Endodermal cell (in vitro differentiated cells): ENCODE measurements at regions not wholly inside any gene's neighbourhood (a gene's known extent, or its start where the extent isn't known, plus 50 kb on each side); places are given as distances from the start of the nearest gene placed in this dataset.

Source experiments
- DNase-seq: peaks from one replicate; pipeline ENCODE4 v3.0.0-alpha.2; 2017
- H3K27ac ChIP-seq: 2 replicates; pipeline ENCODE4 v1.5.1; 2013; ENCODE audit warnings: mild to moderate bottlenecking, low read depth, low read length, moderate library complexity
- H3K27me3 ChIP-seq: 2 replicates; pipeline ENCODE4 v1.6.1; 2013; ENCODE audit warnings: mild to moderate bottlenecking, low read length, moderate library complexity; ENCODE audit not compliant: insufficient read depth, control insufficient read depth, poor library complexity, severe bottlenecking
- H3K36me3 ChIP-seq: 2 replicates; pipeline ENCODE4 v1.7.0; 2013; ENCODE audit warnings: mild to moderate bottlenecking, low read length, moderate library complexity; ENCODE audit not compliant: control insufficient read depth, insufficient read depth
- H3K4me1 ChIP-seq: one replicate; pipeline ENCODE4 v1.7.0; 2013; ENCODE audit warnings: low read length; ENCODE audit not compliant: control insufficient read depth, insufficient read depth
- H3K4me3 ChIP-seq: 2 replicates; pipeline ENCODE4 v1.5.1; 2013; ENCODE audit warnings: mild to moderate bottlenecking, low read length, moderate library complexity
- H3K9ac ChIP-seq: 2 replicates; pipeline ENCODE4 v1.6.1; 2013; ENCODE audit warnings: mild to moderate bottlenecking, low read length, moderate library complexity; ENCODE audit not compliant: poor library complexity, severe bottlenecking; ENCODE audit errors: extremely low read depth
- H3K9me3 ChIP-seq: 2 replicates; pipeline ENCODE4 v1.6.1; 2013; ENCODE audit warnings: mild to moderate bottlenecking, low read length, moderate library complexity; ENCODE audit not compliant: control insufficient read depth
- H3K27ac Mint-ChIP-seq: 2 replicates; pipeline ENCODE4 v1.8.0; 2020; ENCODE audit warnings: mixed read lengths
- H3K27me3 Mint-ChIP-seq: 2 replicates; pipeline ENCODE4 v1.8.0; 2021; ENCODE audit warnings: mild to moderate bottlenecking, mixed read lengths; ENCODE audit not compliant: insufficient read depth
- H3K36me3 Mint-ChIP-seq: 2 replicates; pipeline ENCODE4 v1.8.0; 2020; ENCODE audit warnings: low read depth, mixed read lengths
- H3K4me1 Mint-ChIP-seq: 2 replicates; pipeline ENCODE4 v1.8.0; 2020; ENCODE audit warnings: mixed read lengths
- H3K4me3 Mint-ChIP-seq: 2 replicates; pipeline ENCODE4 v1.8.0; 2020; ENCODE audit warnings: mild to moderate bottlenecking, moderate library complexity, mixed read lengths
- H3K9me3 Mint-ChIP-seq: 2 replicates; pipeline ENCODE4 v1.8.0; 2020; ENCODE audit warnings: mild to moderate bottlenecking, mixed read lengths
- WGBS, 2 experiments: methylation state at CpG; one replicate each; pipeline versions ENCODE4 v1.1.5 to v1.1.7; 2013; ENCODE audit warnings: missing lambda C conversion rate in 2 of 2, mixed read lengths in 1 of 2; ENCODE audit not compliant: insufficient coverage in 1 of 2, insufficient read length in 1 of 2; 5-methylcytosine and 5-hydroxymethylcytosine counted together
- TF ChIP-seq, protein P1 (sequence below): fragments of 200-600 bp; sonication (generic); conservative IDR thresholded peaks from 2 replicates; pipeline ENCODE4 v1.5.0; 2021; ENCODE audit warnings: antibody characterized with exemption, mild to moderate bottlenecking

DNA sequence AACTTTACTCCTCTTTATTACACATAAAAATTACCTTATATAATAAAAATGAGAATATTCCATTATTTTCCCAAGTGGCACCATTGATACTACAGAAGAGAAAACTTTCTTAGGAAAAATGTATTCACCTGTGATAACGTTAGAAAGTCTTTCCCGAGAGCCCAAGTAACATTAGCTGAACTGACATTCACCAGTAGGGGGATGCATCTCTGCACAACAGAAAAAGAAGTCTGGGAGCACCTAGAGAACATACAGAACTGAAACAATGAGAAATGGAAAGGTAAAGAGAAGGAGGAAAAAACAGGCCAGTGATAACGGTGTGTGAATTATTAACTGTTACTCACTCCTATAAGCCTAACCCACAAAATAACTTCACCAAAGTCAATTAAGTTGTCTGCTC is 423.3 kb downstream of the CENPC start:
- no peaks in the 10 kb centered on the region for H3K36me3 ChIP-seq
- no peaks in the 10 kb centered on the region for H3K27me3 ChIP-seq
- no peak overlapping the region for H3K27ac Mint-ChIP-seq
- H3K9me3 Mint-ChIP-seq = peaks cover 4% of the 10 kb centered on the region
- H3K27ac ChIP-seq = no peak overlapping the region
- TF ChIP-seq, protein P1, sequence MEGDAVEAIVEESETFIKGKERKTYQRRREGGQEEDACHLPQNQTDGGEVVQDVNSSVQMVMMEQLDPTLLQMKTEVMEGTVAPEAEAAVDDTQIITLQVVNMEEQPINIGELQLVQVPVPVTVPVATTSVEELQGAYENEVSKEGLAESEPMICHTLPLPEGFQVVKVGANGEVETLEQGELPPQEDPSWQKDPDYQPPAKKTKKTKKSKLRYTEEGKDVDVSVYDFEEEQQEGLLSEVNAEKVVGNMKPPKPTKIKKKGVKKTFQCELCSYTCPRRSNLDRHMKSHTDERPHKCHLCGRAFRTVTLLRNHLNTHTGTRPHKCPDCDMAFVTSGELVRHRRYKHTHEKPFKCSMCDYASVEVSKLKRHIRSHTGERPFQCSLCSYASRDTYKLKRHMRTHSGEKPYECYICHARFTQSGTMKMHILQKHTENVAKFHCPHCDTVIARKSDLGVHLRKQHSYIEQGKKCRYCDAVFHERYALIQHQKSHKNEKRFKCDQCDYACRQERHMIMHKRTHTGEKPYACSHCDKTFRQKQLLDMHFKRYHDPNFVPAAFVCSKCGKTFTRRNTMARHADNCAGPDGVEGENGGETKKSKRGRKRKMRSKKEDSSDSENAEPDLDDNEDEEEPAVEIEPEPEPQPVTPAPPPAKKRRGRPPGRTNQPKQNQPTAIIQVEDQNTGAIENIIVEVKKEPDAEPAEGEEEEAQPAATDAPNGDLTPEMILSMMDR = peak; percentile 88
- peaks cover 7% of the 10 kb centered on the region for H3K9me3 ChIP-seq
- peak; percentile 52 for DNase-seq
- no peak overlapping the region for H3K4me3 ChIP-seq
- no peak overlapping the region for H3K4me3 Mint-ChIP-seq
- H3K4me1 ChIP-seq = no peaks in the 10 kb centered on the region
- WGBS, 2 experiments = 39 to 43% methylated on average over 2 of the region's 3 CpGs
- no peak overlapping the region for H3K9ac ChIP-seq
- H3K4me1 Mint-ChIP-seq = peaks cover 13% of the 10 kb centered on the region
- no peaks in the 10 kb centered on the region for H3K27me3 Mint-ChIP-seq
- H3K36me3 Mint-ChIP-seq = no peaks in the 10 kb centered on the region

DNA sequence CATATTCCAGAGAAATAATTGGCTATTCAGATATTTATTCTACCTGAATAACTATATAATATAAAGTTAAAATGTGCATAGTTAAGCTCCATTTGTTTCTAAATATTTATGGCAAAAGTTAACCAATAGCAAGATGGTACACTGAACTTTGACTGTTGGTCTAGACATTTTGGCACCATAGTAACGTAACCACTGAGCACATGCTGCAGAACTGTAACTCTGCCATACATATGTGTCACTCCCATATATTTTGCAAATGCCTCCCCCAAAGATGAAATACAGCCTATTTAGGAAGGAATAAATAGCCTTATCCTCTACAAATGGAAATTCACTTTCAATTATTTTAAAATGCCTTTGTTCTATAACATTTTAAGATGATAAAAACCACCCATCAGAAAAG is 424.9 kb downstream of the CENPC start:
- no peaks in the 10 kb centered on the region for H3K4me1 ChIP-seq
- Mint-ChIP-seq H3K27me3 (peaks cover 2% of the 10 kb centered on the region), H3K27ac (no peak overlapping the region), H3K4me1 (peaks cover 13% of the 10 kb centered on the region), H3K9me3 (peaks cover 4% of the 10 kb centered on the region), H3K36me3 (no peaks in the 10 kb centered on the region), H3K4me3 (no peak overlapping the region)
- H3K27ac ChIP-seq = no peak overlapping the region
- WGBS, 2 experiments = 100% methylated on average over 1 of the region's 1 CpG; no CpG with 5 or more reads in 1 of the 2 experiments
- peaks cover 7% of the 10 kb centered on the region for H3K9me3 ChIP-seq
- H3K27me3 ChIP-seq = no peaks in the 10 kb centered on the region
- H3K4me3 ChIP-seq = no peak overlapping the region
- no peaks in the 10 kb centered on the region for H3K36me3 ChIP-seq
- DNase-seq = no peak
- TF ChIP-seq, protein P1 = no peak
- H3K9ac ChIP-seq = no peak overlapping the region

DNA sequence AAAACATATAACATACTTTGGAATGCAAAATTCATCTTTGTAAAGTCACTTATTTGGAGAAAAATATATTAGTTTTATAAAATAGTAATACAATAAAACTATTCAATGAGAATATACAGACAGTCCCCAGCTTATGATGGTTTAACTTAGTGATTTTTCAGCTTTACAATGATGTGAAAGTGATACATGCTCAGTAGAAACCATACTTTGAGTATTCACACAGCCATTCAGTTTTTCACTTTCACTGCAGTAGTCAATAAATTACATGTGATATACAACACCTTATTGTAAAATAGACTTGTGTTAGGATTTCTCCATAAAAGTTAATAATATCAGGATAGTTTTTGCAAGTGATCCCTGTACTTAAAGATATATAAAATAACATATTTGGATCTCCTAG is 436.0 kb downstream of the CENPC start:
- Mint-ChIP-seq H3K4me1 (peaks cover under 1% of the 10 kb centered on the region), H3K36me3 (no peaks in the 10 kb centered on the region), H3K4me3 (no peak overlapping the region), H3K9me3 (no peaks in the 10 kb centered on the region), H3K27ac (no peak overlapping the region), H3K27me3 (no peaks in the 10 kb centered on the region)
- Histone ChIP-seq H3K4me3 (no peak overlapping the region), H3K9ac (no peak overlapping the region), H3K27ac (no peak overlapping the region), H3K36me3 (no peaks in the 10 kb centered on the region), H3K9me3 (no peaks in the 10 kb centered on the region), H3K27me3 (no peaks in the 10 kb centered on the region), H3K4me1 (peaks cover 3% of the 10 kb centered on the region)
- no peak for DNase-seq
- TF ChIP-seq, protein P1 = no peak
